GM21515 (cell line): ENCODE measurements at regions not wholly inside any gene's neighbourhood (a gene's known extent, or its start where the extent isn't known, plus 50 kb on each side); places are given as distances from the start of the nearest gene placed in this dataset.
"Not testable (repeated sequence)": the region's sequence is repeated elsewhere in the genome, so short reads cannot be mapped to it uniquely, and the experiment has no call there.

Source experiments
- ATAC-seq: cut with Tn5 transposase; IDR thresholded peaks from one replicate; pipeline ENCODE4 v1.9.1; 2021; ENCODE audit not compliant: unreplicated experiment

- no peak for ATAC-seq
Measured at GRCh38 chrX:6990552-6991193, 156.8 kb upstream of the STS start.

DNA sequence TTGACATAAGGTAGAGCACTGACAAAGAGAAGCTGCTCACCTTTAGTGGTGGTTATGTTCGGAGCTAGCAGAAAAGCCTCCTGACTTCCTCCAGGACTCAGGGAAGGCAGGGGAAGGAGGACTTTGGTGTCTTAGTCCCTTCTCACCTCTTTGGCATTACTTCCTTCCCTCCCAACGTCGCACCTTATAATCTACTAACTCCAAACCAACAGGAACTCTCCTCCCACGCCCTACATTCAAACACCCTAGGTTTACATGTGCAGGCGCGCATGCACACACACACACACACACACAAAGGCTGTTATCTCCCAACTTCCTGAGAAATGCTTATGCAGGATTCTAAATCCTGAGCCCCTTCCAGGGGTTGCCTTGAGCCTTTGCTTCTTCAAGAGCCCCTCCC, 157.7 kb upstream of the STS start:
- ATAC-seq: no peak

DNA sequence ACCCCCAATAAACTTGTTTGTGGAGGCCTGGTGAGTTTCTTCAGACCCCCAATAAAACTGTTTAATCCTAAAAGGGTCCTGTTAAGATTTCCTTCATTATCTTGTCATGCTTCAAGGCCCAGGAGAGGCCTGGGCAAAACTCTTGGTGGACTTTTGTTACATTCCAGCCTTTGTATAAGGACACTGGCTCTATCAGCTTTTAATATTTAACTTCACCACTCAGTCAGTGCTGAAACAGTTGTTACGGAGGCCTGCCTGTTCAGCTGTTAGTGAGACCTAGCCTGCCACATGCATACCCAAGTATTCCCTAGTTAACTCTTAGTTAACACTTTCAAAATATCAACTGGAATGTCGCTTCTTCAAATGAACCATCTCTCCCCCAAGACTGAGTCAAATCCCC, 158.8 kb upstream of the STS start:
- ATAC-seq: not testable (repeated sequence)

DNA sequence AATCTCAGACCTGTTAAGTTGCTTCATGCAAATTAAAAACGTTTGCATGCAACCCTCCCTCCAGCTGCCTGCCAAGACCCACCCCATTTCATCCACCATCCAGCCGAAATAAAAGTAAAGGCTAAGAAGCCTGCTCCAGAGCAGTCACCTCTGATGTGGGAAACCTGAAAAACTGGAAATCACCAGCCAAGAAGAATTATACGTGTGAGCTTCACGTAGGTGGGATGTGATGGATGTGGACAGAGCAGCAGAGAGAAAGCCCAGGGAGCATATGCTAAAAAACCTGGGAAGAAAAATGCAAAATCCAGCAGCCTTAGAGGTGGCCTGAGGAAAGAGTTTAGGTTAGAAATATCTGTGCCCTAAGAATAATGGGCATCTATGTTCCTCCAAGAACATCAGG, 160.6 kb upstream of the STS start:
- no peak for ATAC-seq

GRCh38 chrX:6985537-6985936, 162.0 kb upstream of the STS start:
- ATAC-seq: no peak

GRCh38 chrX:6983207-6983955, 164.1 kb upstream of the STS start:
- ATAC-seq: no peak

DNA sequence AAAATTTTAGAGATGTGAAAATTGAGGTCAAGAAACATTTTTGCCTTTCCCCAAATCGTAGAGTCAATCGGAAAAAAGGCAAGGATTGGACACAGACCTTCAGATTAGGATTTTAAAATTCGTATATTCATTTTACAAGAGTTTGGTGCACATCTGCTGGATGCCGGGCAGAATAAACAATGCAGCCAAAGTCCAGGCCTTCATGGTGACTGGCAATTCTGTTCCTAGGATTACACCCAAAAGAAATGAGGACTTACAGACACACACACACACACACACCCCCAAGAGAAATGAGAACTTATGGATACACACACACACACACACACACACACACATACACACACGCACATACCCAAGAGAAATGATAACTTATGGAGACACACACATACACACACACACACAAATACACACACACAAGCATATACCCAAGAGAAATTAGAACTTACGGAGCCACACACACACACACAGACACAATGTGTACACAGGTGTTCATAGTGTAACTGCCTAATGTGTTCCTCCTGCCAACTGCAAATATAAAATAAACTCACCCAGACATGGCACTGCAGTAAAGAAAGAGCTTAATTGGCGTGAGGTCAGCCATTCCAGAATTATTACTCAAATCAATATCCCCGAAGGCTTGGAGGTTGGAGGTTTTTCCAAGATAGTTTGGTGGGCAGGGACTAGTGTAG, 165.7 kb upstream of the STS start:
- no peak for ATAC-seq

GRCh38 chrX:6980981-6981380, 166.5 kb upstream of the STS start:
- no peak for ATAC-seq

DNA sequence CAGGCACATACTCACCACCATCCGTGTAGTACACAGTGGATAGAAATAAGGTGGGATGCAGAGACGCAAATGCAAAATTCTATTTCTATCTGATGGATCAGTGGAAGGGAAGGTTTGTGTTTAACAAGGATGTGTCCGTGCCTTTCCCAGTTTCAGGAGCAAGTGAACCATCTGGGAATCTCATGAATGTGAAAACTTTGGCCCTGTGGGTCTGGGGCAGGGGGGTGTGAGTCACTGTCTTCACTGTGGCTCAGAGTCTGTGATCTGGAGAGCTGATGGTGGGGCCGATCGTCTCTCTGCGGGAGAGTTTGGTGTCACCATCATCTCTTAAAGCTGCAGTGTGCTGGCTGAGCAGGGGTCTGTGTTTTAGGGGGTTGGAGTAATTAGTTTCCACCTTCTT, 179.3 kb upstream of the STS start:
- no peak for ATAC-seq

- ATAC-seq: no peak
Measured at GRCh38 chrX:6965729-6966128, 181.8 kb upstream of the STS start.

DNA sequence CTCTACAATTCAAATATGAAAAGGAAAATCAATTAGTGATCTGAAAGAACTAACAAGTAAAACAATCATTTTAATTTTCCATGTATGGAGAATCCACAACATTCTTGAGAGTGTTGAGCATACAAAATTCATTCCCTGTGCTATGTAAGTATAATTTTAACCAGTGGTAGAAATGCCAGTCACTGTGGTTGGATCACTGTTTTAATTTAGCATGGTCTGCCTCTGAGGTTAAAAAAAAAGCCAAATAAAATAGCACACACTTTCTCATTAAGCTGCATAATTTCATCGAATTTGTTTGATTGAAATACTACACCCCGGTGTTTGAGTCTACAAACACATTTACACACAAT, 185.5 kb upstream of the STS start:
- no peak for ATAC-seq

DNA sequence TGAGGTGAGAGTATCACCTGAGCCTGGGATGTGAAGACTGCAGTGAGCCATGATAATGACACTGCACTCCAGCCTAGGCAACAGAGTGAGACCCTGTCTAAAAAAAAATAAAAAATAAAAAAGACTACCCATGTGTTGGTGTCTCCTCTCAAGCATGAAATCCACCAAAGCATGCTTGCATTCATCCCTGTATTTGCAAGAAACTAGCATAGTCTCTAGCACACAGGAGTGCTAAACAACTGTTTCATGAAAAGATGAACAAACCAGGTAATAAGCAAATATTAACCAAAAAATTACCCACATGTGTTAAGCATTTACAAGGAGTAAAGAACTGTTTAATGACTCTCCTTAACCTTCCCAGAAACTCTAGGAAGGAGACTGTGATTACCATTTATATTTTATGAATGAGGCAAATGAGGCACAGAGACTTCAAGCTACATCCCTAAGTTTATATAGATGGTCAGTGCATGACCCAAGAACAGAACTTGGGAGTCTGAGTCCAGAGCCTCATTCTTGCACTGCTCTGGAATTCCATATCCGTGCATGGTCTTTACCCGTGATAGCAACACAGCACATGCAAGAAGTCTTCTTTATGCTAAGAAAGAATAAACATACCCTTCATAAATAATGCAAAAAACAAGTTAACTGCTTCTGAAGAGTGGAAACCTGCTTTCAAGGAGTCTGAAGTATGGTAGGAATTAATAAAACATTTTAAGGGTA, 186.1 kb upstream of the STS start:
- ATAC-seq: no peak

GRCh38 chrX:6959006-6959405, 188.5 kb upstream of the STS start:
- no peak for ATAC-seq

DNA sequence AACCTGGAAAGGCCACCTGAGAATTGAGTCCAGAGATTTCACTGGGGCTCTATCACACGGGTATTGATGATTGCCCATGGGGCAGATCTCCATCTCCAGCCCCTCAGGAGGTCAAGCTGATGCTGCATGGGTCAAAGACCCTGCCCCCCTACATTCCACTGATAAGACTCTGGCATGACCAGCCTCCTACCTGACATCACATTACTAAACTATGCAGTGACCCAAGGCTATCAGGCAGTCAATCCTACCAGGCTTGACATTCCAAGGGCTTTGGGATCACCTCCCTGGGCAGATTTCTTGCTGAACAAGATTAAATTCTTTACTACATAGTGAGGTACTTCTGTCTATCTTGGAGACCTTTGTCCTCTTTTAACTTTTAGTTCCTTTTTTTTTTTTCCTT, 192.7 kb upstream of the STS start:
- no peak for ATAC-seq

DNA sequence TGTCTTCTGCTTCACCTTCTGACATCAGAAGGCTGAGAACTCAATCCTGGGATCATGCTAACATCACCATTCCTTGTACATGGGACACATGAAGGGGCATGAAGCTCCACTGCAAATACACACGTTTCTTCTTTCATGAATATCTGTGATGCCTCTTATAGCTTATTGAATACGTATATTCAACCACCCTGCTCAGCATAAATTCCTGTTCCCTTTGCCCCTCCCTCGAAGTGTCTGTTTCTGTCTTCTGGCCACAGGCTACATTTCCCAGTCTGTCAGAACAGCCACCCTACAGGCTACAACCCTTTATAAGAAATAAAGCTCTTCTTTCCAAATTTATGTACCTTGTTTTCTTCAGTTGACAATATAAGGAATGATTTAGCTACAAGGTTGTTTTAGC, 201.3 kb upstream of the STS start:
- ATAC-seq: no peak

DNA sequence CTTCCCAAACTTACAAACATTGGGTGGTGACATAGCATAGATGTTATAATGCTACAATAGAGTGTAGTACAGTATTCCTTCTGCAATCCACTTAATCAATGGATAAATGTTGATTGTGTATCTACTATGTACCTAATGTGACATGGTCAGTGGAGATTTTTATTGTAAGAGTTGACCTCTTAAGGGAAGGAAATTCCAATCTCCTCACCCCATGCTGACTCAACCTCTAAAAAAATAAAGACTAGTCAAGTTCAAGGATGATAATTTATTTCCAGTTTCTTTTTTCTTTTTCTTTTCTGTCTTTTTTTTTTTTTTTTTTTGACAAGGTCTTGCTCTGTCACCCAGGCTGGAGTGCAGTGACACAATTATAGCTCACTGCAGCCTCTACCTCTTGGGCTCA, 206.5 kb upstream of the STS start:
- ATAC-seq: no peak

DNA sequence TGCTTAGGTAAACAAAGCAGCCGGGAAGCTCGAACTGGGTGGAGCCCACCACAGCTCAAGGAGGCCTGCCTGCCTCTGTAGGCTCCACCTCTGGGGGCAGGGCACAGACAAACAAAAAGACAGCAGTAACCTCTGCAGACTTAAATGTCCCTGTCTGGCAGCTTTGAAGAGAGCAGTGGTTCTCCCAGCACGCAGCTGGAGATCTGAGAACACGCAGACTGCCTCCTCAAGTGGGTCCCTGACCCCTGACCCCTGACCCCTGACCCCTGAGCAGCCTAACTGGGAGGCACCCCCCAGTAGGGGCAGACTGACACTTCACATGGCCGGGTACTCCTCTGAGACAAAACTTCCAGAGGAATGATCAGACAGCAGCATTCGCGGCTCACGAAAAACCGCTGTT, 214.6 kb upstream of the STS start:
- ATAC-seq: not testable (repeated sequence)

GRCh38 chrX:6930307-6930849, 217.1 kb upstream of the STS start:
- ATAC-seq: no peak

DNA sequence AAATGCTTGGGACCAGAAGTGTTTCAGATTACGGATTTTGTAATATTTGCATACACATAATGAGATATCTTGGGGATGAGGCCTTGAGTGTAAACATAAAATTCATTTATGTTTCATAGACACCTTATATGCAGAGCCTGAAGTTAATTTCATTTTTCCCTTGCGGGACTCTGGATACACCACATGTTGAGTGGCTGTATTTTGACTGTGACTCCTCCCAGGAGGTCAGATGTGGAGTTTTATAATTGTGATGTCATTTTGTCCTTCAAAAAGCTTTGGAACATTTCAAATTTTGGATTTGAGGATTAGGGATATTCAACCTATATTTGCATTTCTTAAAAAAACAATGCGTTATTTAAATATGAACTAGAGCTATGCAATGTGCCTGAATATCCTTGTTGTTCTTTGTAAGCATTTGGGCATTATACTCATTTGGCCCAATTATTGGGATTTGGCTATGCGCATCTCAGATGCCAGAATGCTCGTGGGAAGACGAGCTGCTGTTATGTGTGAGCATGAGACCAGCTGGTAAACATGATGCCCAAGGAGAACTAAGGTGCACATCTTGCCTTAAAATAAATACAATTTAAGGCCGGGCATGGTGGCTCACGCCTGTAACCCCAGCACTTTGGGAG, 223.0 kb upstream of the STS start:
- ATAC-seq: no peak

- ATAC-seq: no peak
Measured at GRCh38 chrX:6917666-6918065, 229.8 kb upstream of the STS start.

GRCh38 chrX:6910218-6910617, 237.3 kb upstream of the STS start:
- no peak for ATAC-seq
